IMR-90 (cell line): ENCODE measurements at regions not wholly inside any gene's neighbourhood (a gene's known extent, or its start where the extent isn't known, plus 50 kb on each side); places are given as distances from the start of the nearest gene placed in this dataset.

Experiments used
- ATAC-seq: fragments of 200-7000 bp; cut with Tn5 transposase; 2 replicates; pipeline ENCODE4 v1.9.1; 2020; ENCODE audit warnings: low read depth, mild to moderate bottlenecking, moderate library complexity
- BruUV-seq: library from RNA; stranded (reverse); fragments of 400-500 nt; replicated peaks from 2 replicates; lab custom pipeline; 2021; lab: Mats Ljungman, UMichigan
- CTCF ChIA-PET: fragments of 300-600 bp; formaldehyde crosslinking; extraction: SDS; loops from one replicate; lab custom pipeline; 2021; ENCODE audit warnings: antibody characterized with exemption; lab: Yijun Ruan, JAX
- POLR2A ChIA-PET: fragments of 300-600 bp; sonication (Branson Sonifier 250); formaldehyde crosslinking; loops from one replicate; lab custom pipeline; 2022; ENCODE audit warnings: antibody characterized with exemption; ENCODE audit not compliant: unreplicated experiment; lab: Charles Lee
- DNase-seq: peaks from one replicate; pipeline ENCODE4 v3.0.0; 2013
- H2AFZ ChIP-seq: replicated peaks from 2 replicates; pipeline ENCODE3; 2013; ENCODE audit warnings: low read length, mild to moderate bottlenecking; ENCODE audit not compliant: poor library complexity
- H2AK5ac ChIP-seq: 2 replicates; pipeline ENCODE4 v1.6.1; 2013; ENCODE audit warnings: low read depth, low read length, inconsistent platforms
- H2AK9ac ChIP-seq: replicated peaks from 2 replicates; pipeline ENCODE3; 2013; ENCODE audit warnings: mild to moderate bottlenecking, low read depth, low read length, moderate library complexity; ENCODE audit not compliant: poor library complexity
- H2BK120ac ChIP-seq: 2 replicates; pipeline ENCODE4 v1.6.1; 2013; ENCODE audit warnings: low read depth, low read length, inconsistent platforms
- H2BK15ac ChIP-seq: 3 replicates; pipeline ENCODE4 v1.6.1; 2013; ENCODE audit warnings: low read depth, low read length, inconsistent platforms
- H2BK20ac ChIP-seq: 2 replicates; pipeline ENCODE4 v1.6.1; 2013; ENCODE audit warnings: low read depth, mild to moderate bottlenecking, inconsistent platforms, low read length, moderate library complexity
- H2BK5ac ChIP-seq: 2 replicates; pipeline ENCODE4 v1.6.1; 2013; ENCODE audit warnings: mild to moderate bottlenecking, low read depth, low read length, inconsistent platforms; ENCODE audit not compliant: poor library complexity, severe bottlenecking
- H3K14ac ChIP-seq: replicated peaks from 2 replicates; pipeline ENCODE4 v1.6.1; 2013; ENCODE audit warnings: low read depth, low read length, inconsistent platforms
- H3K18ac ChIP-seq: 2 replicates; pipeline ENCODE4 v1.6.1; 2013; ENCODE audit warnings: low read depth, low read length, control low read depth
- H3K23ac ChIP-seq: 2 replicates; pipeline ENCODE4 v1.6.1; 2013; ENCODE audit warnings: low read depth, low read length, inconsistent platforms
- H3K27ac ChIP-seq: 2 replicates; pipeline ENCODE4 v1.5.1; 2013; ENCODE audit warnings: mild to moderate bottlenecking, control low read depth, low read length; ENCODE audit not compliant: insufficient read depth
- H3K27me3 ChIP-seq: 2 replicates; pipeline ENCODE4 v1.6.1; 2013; ENCODE audit warnings: low read length; ENCODE audit not compliant: control insufficient read depth, insufficient read depth
- H3K36me3 ChIP-seq: 2 replicates; pipeline ENCODE4 v1.6.1; 2013; ENCODE audit warnings: low read length, mixed read lengths; ENCODE audit not compliant: control insufficient read depth, insufficient read depth
- H3K4ac ChIP-seq: 2 replicates; pipeline ENCODE4 v1.6.1; 2013; ENCODE audit warnings: low read depth, low read length, inconsistent platforms
- H3K4me1 ChIP-seq: 2 replicates; pipeline ENCODE4 v1.6.1; 2013; ENCODE audit warnings: low read length, mixed read lengths; ENCODE audit not compliant: control insufficient read depth, insufficient read depth
- H3K4me2 ChIP-seq: 2 replicates; pipeline ENCODE4 v1.6.1; 2013; ENCODE audit warnings: low read depth, mild to moderate bottlenecking, control low read depth, low read length, moderate library complexity
- H3K4me3 ChIP-seq: 2 replicates; pipeline ENCODE4 v1.5.1; 2013; ENCODE audit warnings: low read depth, mild to moderate bottlenecking, control low read depth, low read length, moderate library complexity; ENCODE audit not compliant: insufficient read depth
- H3K56ac ChIP-seq: 2 replicates; pipeline ENCODE4 v1.6.1; 2013; ENCODE audit warnings: low read length, inconsistent platforms; ENCODE audit not compliant: insufficient read depth; ENCODE audit errors: extremely low read depth
- H3K79me1 ChIP-seq, 2 experiments: 2 replicates each; pipeline ENCODE4 v1.6.1; 2013; ENCODE audit warnings: low read length in 2 of 2, inconsistent platforms in 1 of 2, low read depth in 1 of 2
- H3K9ac ChIP-seq: 2 replicates; pipeline ENCODE4 v1.6.1; 2013; ENCODE audit warnings: low read depth, low read length, control low read depth
- H3K9me1 ChIP-seq: 2 replicates; pipeline ENCODE4 v1.6.1; 2013; ENCODE audit warnings: low read length, inconsistent platforms; ENCODE audit not compliant: insufficient read depth
- H3K9me3 ChIP-seq: 2 replicates; pipeline ENCODE4 v1.6.1; 2013; ENCODE audit warnings: low read length; ENCODE audit not compliant: control insufficient read depth, insufficient read depth
- H4K20me1 ChIP-seq: 2 replicates; pipeline ENCODE4 v1.6.1; 2013; ENCODE audit warnings: low read length, inconsistent platforms; ENCODE audit not compliant: insufficient read depth
- H4K5ac ChIP-seq: 2 replicates; pipeline ENCODE4 v1.6.1; 2013; ENCODE audit warnings: mild to moderate bottlenecking, low read depth, low read length, control low read depth
- H4K8ac ChIP-seq, 2 experiments: 2 replicates each; pipeline ENCODE4 v1.6.1; 2013; ENCODE audit warnings: low read depth in 2 of 2, low read length in 2 of 2, control low read depth in 1 of 2, inconsistent platforms in 1 of 2
- H4K91ac ChIP-seq: 2 replicates; pipeline ENCODE4 v1.6.1; 2013; ENCODE audit warnings: low read depth, low read length, inconsistent platforms; ENCODE audit not compliant: insufficient read depth
- BHLHE40 ChIP-seq: fragments of 150-350 bp; IDR thresholded peaks from 2 replicates; pipeline ENCODE4 v1.6.1; 2016; ENCODE audit warnings: mild to moderate bottlenecking, low read depth, low read length
- CEBPB ChIP-seq: IDR thresholded peaks from 2 replicates; pipeline ENCODE4 v1.6.1; 2012; ENCODE audit warnings: low read depth, low read length, improper control_type of control experiment
- CHD1 ChIP-seq: IDR thresholded peaks from 2 replicates; pipeline ENCODE4 v1.6.1; 2012; ENCODE audit warnings: low read depth, low read length, improper control_type of control experiment
- CTCF ChIP-seq: conservative IDR thresholded peaks from 2 replicates; pipeline ENCODE4 v1.5.1; 2012; ENCODE audit warnings: mild to moderate bottlenecking, low read depth, low read length, improper control_type of control experiment
- ELK1 ChIP-seq: fragments of 150-350 bp; IDR thresholded peaks from 2 replicates; pipeline ENCODE4 v1.6.1; 2016; ENCODE audit warnings: low read depth, mild to moderate bottlenecking, low read length, moderate library complexity, borderline replicate concordance
- FOS ChIP-seq: fragments of 150-350 bp; IDR thresholded peaks from 2 replicates; pipeline ENCODE4 v1.6.1; 2016; ENCODE audit warnings: low read depth, low read length
- MAFK ChIP-seq: IDR thresholded peaks from 2 replicates; pipeline ENCODE4 v1.6.1; 2012; ENCODE audit warnings: low read depth, low read length, improper control_type of control experiment
- MAZ ChIP-seq: IDR thresholded peaks from 2 replicates; pipeline ENCODE4 v1.6.1; 2012; ENCODE audit warnings: low read depth, mild to moderate bottlenecking, low read length, improper control_type of control experiment, moderate library complexity, borderline replicate concordance
- MXI1 ChIP-seq: IDR thresholded peaks from 2 replicates; pipeline ENCODE4 v1.6.1; 2012; ENCODE audit warnings: low read depth, mild to moderate bottlenecking, low read length, moderate library complexity, borderline replicate concordance
- NFE2L2 ChIP-seq: fragments of 150-350 bp; IDR thresholded peaks from 2 replicates; pipeline ENCODE4 v1.6.1; 2016; ENCODE audit warnings: low read depth, mild to moderate bottlenecking, low read length
- POLR2A ChIP-seq: IDR thresholded peaks from 2 replicates; pipeline ENCODE4 v1.6.1; 2012; ENCODE audit warnings: mild to moderate bottlenecking, low read depth, low read length
- RAD21 ChIP-seq: IDR thresholded peaks from 2 replicates; pipeline ENCODE4 v1.6.1; 2012; ENCODE audit warnings: low read length, improper control_type of control experiment
- RCOR1 ChIP-seq: IDR thresholded peaks from 2 replicates; pipeline ENCODE4 v1.6.1; 2012; ENCODE audit warnings: mild to moderate bottlenecking, low read length, improper control_type of control experiment; ENCODE audit not compliant: insufficient replicate concordance
- RFX5 ChIP-seq: IDR thresholded peaks from 2 replicates; pipeline ENCODE4 v1.8.0; 2012; ENCODE audit warnings: low read depth, mild to moderate bottlenecking, low read length, moderate library complexity
- SMC3 ChIP-seq: fragments of 150-350 bp; IDR thresholded peaks from 2 replicates; pipeline ENCODE4 v1.6.1; 2016; ENCODE audit warnings: low read depth, mild to moderate bottlenecking, antibody characterized with exemption, low read length, moderate library complexity
- USF2 ChIP-seq: fragments of 150-350 bp; IDR thresholded peaks from 2 replicates; pipeline ENCODE4 v1.6.1; 2017; ENCODE audit warnings: mild to moderate bottlenecking, antibody characterized with exemption, low read length, low read depth
- WGBS, 2 experiments: methylation state at CpG; one replicate each; pipeline versions ENCODE4 v1.1.5 to v1.1.7; 2013; ENCODE audit warnings: missing lambda C conversion rate in 2 of 2; ENCODE audit not compliant: insufficient read length in 1 of 2; ENCODE audit errors: extremely low coverage in 2 of 2; 5-methylcytosine and 5-hydroxymethylcytosine counted together
- dilution Hi-C: fragments of 300-500 bp; cut with HindIII; formaldehyde crosslinking; loops from one replicate; pipeline ENCODE4 v1.14.3; 2018; ENCODE audit warnings: low sequenced_read_pairs; ENCODE audit not compliant: unreplicated experiment
- in situ Hi-C: fragments of 300-500 bp; cut with MboI; formaldehyde crosslinking; loops from 3 replicates; pipeline ENCODE4 v1.14.3; 2019; ENCODE audit warnings: low sequenced_read_pairs, inconsistent platforms, mixed read lengths
- intact Hi-C: fragments of 100-400 bp; cut with micrococcal nuclease; formaldehyde crosslinking; loops from 2 replicates; pipeline ENCODE4 v1.10.0; 2022

GRCh38 chr17:72368191-72368590 lies 247.4 kb downstream of the SOX9 start:
- intact Hi-C loops = no loop called here
- POLR2A ChIA-PET = interaction anchor here (0.7 kb wide), 1 partner anchor 1303 kb away, joined by 3 read pairs; no protein-coding TSS in a partner anchor
- no peak overlapping the region for H3K27ac ChIP-seq
- no peak overlapping the region for H2BK5ac ChIP-seq
- H3K79me1 ChIP-seq = peaks cover 0 to 5% of the 10 kb centered on the region in 2 experiments; a peak in 2 of 4 replicates
- no peak overlapping the region for H3K14ac ChIP-seq
- no peak overlapping the region for H4K5ac ChIP-seq
- no peak overlapping the region for H2BK20ac ChIP-seq
- H3K56ac ChIP-seq = no peak overlapping the region
- in situ Hi-C loops = no loop called here
- no peak overlapping the region for H4K91ac ChIP-seq
- ATAC-seq = no peak
- H2BK15ac ChIP-seq = no peak overlapping the region
- no peaks in the 10 kb centered on the region for H3K36me3 ChIP-seq
- H4K8ac ChIP-seq = no peak overlapping the region
- no peak overlapping the region for H3K4me3 ChIP-seq
- no peaks in the 10 kb centered on the region for H4K20me1 ChIP-seq
- H3K9ac ChIP-seq = no peak overlapping the region
- H3K23ac ChIP-seq = no peak overlapping the region
- no peaks in the 10 kb centered on the region for H3K27me3 ChIP-seq
- H2AFZ ChIP-seq = no peak overlapping the region
- WGBS, 2 experiments = 100% methylated on average over 1 of the region's 4 CpGs; no CpG with 5 or more reads in 1 of the 2 experiments
- CTCF ChIA-PET = no interaction called here
- H3K4me1 ChIP-seq = peaks cover 17% of the 10 kb centered on the region
- H3K9me3 ChIP-seq = no peaks in the 10 kb centered on the region
- H3K4me2 ChIP-seq = no peak overlapping the region
- no peak overlapping the region for H2BK120ac ChIP-seq
- H3K18ac ChIP-seq = no peak overlapping the region
- BruUV-seq = no TSS peak
- no peak for TF ChIP-seq RFX5
- TF ChIP-seq RCOR1 = no peak
- TF ChIP-seq ELK1 = no peak
- TF ChIP-seq FOS = no peak
- TF ChIP-seq USF2 = no peak
- no peak for TF ChIP-seq CTCF
- no peak for TF ChIP-seq MXI1
- no peak for TF ChIP-seq CHD1
- TF ChIP-seq MAZ = no peak
- TF ChIP-seq SMC3 = no peak
- TF ChIP-seq NFE2L2 = no peak
- TF ChIP-seq POLR2A = no peak
- TF ChIP-seq MAFK = no peak
- no peak for TF ChIP-seq CEBPB
- TF ChIP-seq BHLHE40 = no peak
- no peak for TF ChIP-seq RAD21
- dilution Hi-C loops = no loop called here
- no peak overlapping the region for H2AK5ac ChIP-seq
- H3K4ac ChIP-seq = no peak overlapping the region
- DNase-seq = no peak
- peaks cover 10% of the 10 kb centered on the region for H3K9me1 ChIP-seq
- no peak overlapping the region for H2AK9ac ChIP-seq
